IMR-90 (cell line): ENCODE measurements at regions not wholly inside any gene's neighbourhood (a gene's known extent, or its start where the extent isn't known, plus 50 kb on each side); places are given as distances from the start of the nearest gene placed in this dataset.

Experiments
- ATAC-seq: fragments of 200-7000 bp; cut with Tn5 transposase; 2 replicates; pipeline ENCODE4 v1.9.1; 2020; ENCODE audit warnings: low read depth, mild to moderate bottlenecking, moderate library complexity
- BruUV-seq: library from RNA; stranded (reverse); fragments of 400-500 nt; replicated peaks from 2 replicates; lab custom pipeline; 2021; lab: Mats Ljungman, UMichigan
- CTCF ChIA-PET: fragments of 300-600 bp; formaldehyde crosslinking; extraction: SDS; loops from one replicate; lab custom pipeline; 2021; ENCODE audit warnings: antibody characterized with exemption; lab: Yijun Ruan, JAX
- POLR2A ChIA-PET: fragments of 300-600 bp; sonication (Branson Sonifier 250); formaldehyde crosslinking; loops from one replicate; lab custom pipeline; 2022; ENCODE audit warnings: antibody characterized with exemption; ENCODE audit not compliant: unreplicated experiment; lab: Charles Lee
- DNase-seq: peaks from one replicate; pipeline ENCODE4 v3.0.0; 2013
- H2AFZ ChIP-seq: replicated peaks from 2 replicates; pipeline ENCODE3; 2013; ENCODE audit warnings: low read length, mild to moderate bottlenecking; ENCODE audit not compliant: poor library complexity
- H2AK5ac ChIP-seq: 2 replicates; pipeline ENCODE4 v1.6.1; 2013; ENCODE audit warnings: low read depth, low read length, inconsistent platforms
- H2AK9ac ChIP-seq: replicated peaks from 2 replicates; pipeline ENCODE3; 2013; ENCODE audit warnings: mild to moderate bottlenecking, low read depth, low read length, moderate library complexity; ENCODE audit not compliant: poor library complexity
- H2BK120ac ChIP-seq: 2 replicates; pipeline ENCODE4 v1.6.1; 2013; ENCODE audit warnings: low read depth, low read length, inconsistent platforms
- H2BK15ac ChIP-seq: 3 replicates; pipeline ENCODE4 v1.6.1; 2013; ENCODE audit warnings: low read depth, low read length, inconsistent platforms
- H2BK20ac ChIP-seq: 2 replicates; pipeline ENCODE4 v1.6.1; 2013; ENCODE audit warnings: low read depth, mild to moderate bottlenecking, inconsistent platforms, low read length, moderate library complexity
- H2BK5ac ChIP-seq: 2 replicates; pipeline ENCODE4 v1.6.1; 2013; ENCODE audit warnings: mild to moderate bottlenecking, low read depth, low read length, inconsistent platforms; ENCODE audit not compliant: poor library complexity, severe bottlenecking
- H3K14ac ChIP-seq: replicated peaks from 2 replicates; pipeline ENCODE4 v1.6.1; 2013; ENCODE audit warnings: low read depth, low read length, inconsistent platforms
- H3K18ac ChIP-seq: 2 replicates; pipeline ENCODE4 v1.6.1; 2013; ENCODE audit warnings: low read depth, low read length, control low read depth
- H3K23ac ChIP-seq: 2 replicates; pipeline ENCODE4 v1.6.1; 2013; ENCODE audit warnings: low read depth, low read length, inconsistent platforms
- H3K27ac ChIP-seq: 2 replicates; pipeline ENCODE4 v1.5.1; 2013; ENCODE audit warnings: mild to moderate bottlenecking, control low read depth, low read length; ENCODE audit not compliant: insufficient read depth
- H3K27me3 ChIP-seq: 2 replicates; pipeline ENCODE4 v1.6.1; 2013; ENCODE audit warnings: low read length; ENCODE audit not compliant: control insufficient read depth, insufficient read depth
- H3K36me3 ChIP-seq: 2 replicates; pipeline ENCODE4 v1.6.1; 2013; ENCODE audit warnings: low read length, mixed read lengths; ENCODE audit not compliant: control insufficient read depth, insufficient read depth
- H3K4ac ChIP-seq: 2 replicates; pipeline ENCODE4 v1.6.1; 2013; ENCODE audit warnings: low read depth, low read length, inconsistent platforms
- H3K4me1 ChIP-seq: 2 replicates; pipeline ENCODE4 v1.6.1; 2013; ENCODE audit warnings: low read length, mixed read lengths; ENCODE audit not compliant: control insufficient read depth, insufficient read depth
- H3K4me2 ChIP-seq: 2 replicates; pipeline ENCODE4 v1.6.1; 2013; ENCODE audit warnings: low read depth, mild to moderate bottlenecking, control low read depth, low read length, moderate library complexity
- H3K4me3 ChIP-seq: 2 replicates; pipeline ENCODE4 v1.5.1; 2013; ENCODE audit warnings: low read depth, mild to moderate bottlenecking, control low read depth, low read length, moderate library complexity; ENCODE audit not compliant: insufficient read depth
- H3K56ac ChIP-seq: 2 replicates; pipeline ENCODE4 v1.6.1; 2013; ENCODE audit warnings: low read length, inconsistent platforms; ENCODE audit not compliant: insufficient read depth; ENCODE audit errors: extremely low read depth
- H3K79me1 ChIP-seq, 2 experiments: 2 replicates each; pipeline ENCODE4 v1.6.1; 2013; ENCODE audit warnings: low read length in 2 of 2, inconsistent platforms in 1 of 2, low read depth in 1 of 2
- H3K9ac ChIP-seq: 2 replicates; pipeline ENCODE4 v1.6.1; 2013; ENCODE audit warnings: low read depth, low read length, control low read depth
- H3K9me1 ChIP-seq: 2 replicates; pipeline ENCODE4 v1.6.1; 2013; ENCODE audit warnings: low read length, inconsistent platforms; ENCODE audit not compliant: insufficient read depth
- H3K9me3 ChIP-seq: 2 replicates; pipeline ENCODE4 v1.6.1; 2013; ENCODE audit warnings: low read length; ENCODE audit not compliant: control insufficient read depth, insufficient read depth
- H4K20me1 ChIP-seq: 2 replicates; pipeline ENCODE4 v1.6.1; 2013; ENCODE audit warnings: low read length, inconsistent platforms; ENCODE audit not compliant: insufficient read depth
- H4K5ac ChIP-seq: 2 replicates; pipeline ENCODE4 v1.6.1; 2013; ENCODE audit warnings: mild to moderate bottlenecking, low read depth, low read length, control low read depth
- H4K8ac ChIP-seq, 2 experiments: 2 replicates each; pipeline ENCODE4 v1.6.1; 2013; ENCODE audit warnings: low read depth in 2 of 2, low read length in 2 of 2, control low read depth in 1 of 2, inconsistent platforms in 1 of 2
- H4K91ac ChIP-seq: 2 replicates; pipeline ENCODE4 v1.6.1; 2013; ENCODE audit warnings: low read depth, low read length, inconsistent platforms; ENCODE audit not compliant: insufficient read depth
- FOS ChIP-seq: fragments of 150-350 bp; IDR thresholded peaks from 2 replicates; pipeline ENCODE4 v1.6.1; 2016; ENCODE audit warnings: low read depth, low read length
- MAZ ChIP-seq: IDR thresholded peaks from 2 replicates; pipeline ENCODE4 v1.6.1; 2012; ENCODE audit warnings: low read depth, mild to moderate bottlenecking, low read length, improper control_type of control experiment, moderate library complexity, borderline replicate concordance
- WGBS, 2 experiments: methylation state at CpG; one replicate each; pipeline versions ENCODE4 v1.1.5 to v1.1.7; 2013; ENCODE audit warnings: missing lambda C conversion rate in 2 of 2; ENCODE audit not compliant: insufficient read length in 1 of 2; ENCODE audit errors: extremely low coverage in 2 of 2; 5-methylcytosine and 5-hydroxymethylcytosine counted together
- dilution Hi-C: fragments of 300-500 bp; cut with HindIII; formaldehyde crosslinking; loops from one replicate; pipeline ENCODE4 v1.14.3; 2018; ENCODE audit warnings: low sequenced_read_pairs; ENCODE audit not compliant: unreplicated experiment
- in situ Hi-C: fragments of 300-500 bp; cut with MboI; formaldehyde crosslinking; loops from 3 replicates; pipeline ENCODE4 v1.14.3; 2019; ENCODE audit warnings: low sequenced_read_pairs, inconsistent platforms, mixed read lengths
- intact Hi-C: fragments of 100-400 bp; cut with micrococcal nuclease; formaldehyde crosslinking; loops from 2 replicates; pipeline ENCODE4 v1.10.0; 2022

DNA sequence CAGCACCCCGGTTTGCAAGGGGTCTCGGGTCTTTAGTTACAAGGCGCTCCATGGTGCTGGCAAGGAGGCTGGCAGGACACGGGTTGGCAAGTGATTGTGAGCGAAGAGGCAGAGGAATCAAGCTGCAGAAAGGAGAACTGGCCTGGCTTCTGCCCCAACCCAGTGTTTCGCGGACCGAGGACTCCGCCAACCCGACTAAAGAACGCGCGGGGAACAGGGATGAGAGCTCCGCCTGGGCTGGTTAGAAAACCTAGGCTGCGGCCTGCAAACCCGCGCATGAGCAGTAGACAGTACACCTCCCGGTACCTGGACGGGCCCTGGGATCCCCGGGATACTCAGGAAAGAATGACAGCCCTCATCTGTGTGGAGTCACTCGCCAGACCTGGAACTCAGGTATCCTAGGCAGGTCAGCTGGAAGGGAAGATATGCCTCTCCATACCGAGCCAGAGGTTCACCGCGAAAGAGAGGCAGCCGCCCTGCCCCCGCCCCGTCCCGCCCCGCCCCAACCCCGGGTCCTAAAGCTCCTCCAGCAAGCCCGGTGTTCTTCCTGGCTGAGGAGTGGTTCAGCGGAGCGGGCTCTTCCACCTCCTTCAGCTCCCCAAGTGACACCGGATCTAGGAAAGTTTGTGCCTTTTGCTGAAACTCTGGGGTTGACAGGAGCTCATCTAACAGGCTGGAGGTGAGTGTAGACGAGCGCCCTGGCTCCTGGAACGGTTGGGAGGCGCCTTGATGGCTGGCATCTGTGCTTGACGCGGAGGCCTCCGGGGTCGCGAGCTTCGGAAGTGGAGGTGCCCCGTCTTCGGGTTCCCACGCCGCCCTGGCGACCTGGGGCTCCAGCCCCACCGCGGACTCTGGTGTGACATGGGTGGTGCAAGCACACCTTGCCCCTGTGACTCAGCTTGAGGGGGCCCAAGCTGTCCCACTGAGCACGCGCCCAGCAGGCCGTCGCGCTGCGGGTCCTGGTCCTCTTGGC, 1847.3 kb upstream of the DEFB115 start:
- CTCF ChIA-PET = no interaction called here
- TF ChIP-seq FOS = no peak
- no peak for TF ChIP-seq MAZ
- DNase-seq = no peak
- Histone ChIP-seq H2BK5ac (no peak overlapping the region), H3K18ac (no peak overlapping the region), H4K91ac (no peak overlapping the region), H2BK20ac (no peak overlapping the region), H3K23ac (no peak overlapping the region), H3K9ac (no peak overlapping the region), H3K79me1 (no peaks in the 10 kb centered on the region), H2BK120ac (no peak overlapping the region), H4K8ac (no peak overlapping the region), H2BK15ac (no peak overlapping the region), H4K5ac (no peak overlapping the region), H3K4me3 (no peak overlapping the region), H3K36me3 (no peaks in the 10 kb centered on the region), H3K4ac (no peak overlapping the region), H3K4me2 (no peak overlapping the region), H3K27me3 (no peaks in the 10 kb centered on the region), H2AFZ (no peak overlapping the region), H2AK9ac (no peak overlapping the region), H3K9me1 (no peaks in the 10 kb centered on the region), H3K56ac (no peak overlapping the region), H3K27ac (no peak overlapping the region), H2AK5ac (no peak overlapping the region), H3K4me1 (no peaks in the 10 kb centered on the region), H3K14ac (no peak overlapping the region), H4K20me1 (no peaks in the 10 kb centered on the region), H3K9me3 (peaks cover 26% of the 10 kb centered on the region)
- 36% methylated on average over 33 of the region's 57 CpGs; no CpG with 5 or more reads in 1 of the 2 experiments for WGBS, 2 experiments
- no peak for ATAC-seq
- POLR2A ChIA-PET = no interaction called here
- no TSS peak for BruUV-seq
- dilution Hi-C loops = no loop called here
- intact Hi-C loops = no loop called here
- in situ Hi-C loops = no loop called here
